ENCODE measurements at regions not wholly inside any gene's neighbourhood (a gene's known extent, or its start where the extent isn't known, plus 50 kb on each side); places are given as distances from the start of the nearest gene placed in this dataset.

- Histone ChIP-seq H3K9me3 (no peaks in the 10 kb centered on the region), H3K27ac (no peak overlapping the region), H3K27me3 (no peaks in the 10 kb centered on the region), H3K36me3 (no peaks in the 10 kb centered on the region), H3K4me3 (no peak overlapping the region), H3K4me1 (no peaks in the 10 kb centered on the region)
- intact Hi-C loops (cut with DNase I; ENCODE audit: low total_unique reads), result no loop called here
- no peak for TF ChIP-seq POLR2A (IDR thresholded peaks at IDR 0.05)
- DNase-seq, result peak in 1 of 2 donors; percentile 41
- WGBS, 5 donors, result 24 to 38% (median 28%) methylated on average over 3 of the region's 3 CpGs
Observed at GRCh38 chr7:85286446-85286845, 99.6 kb upstream of the SEMA3D start.

DNA sequence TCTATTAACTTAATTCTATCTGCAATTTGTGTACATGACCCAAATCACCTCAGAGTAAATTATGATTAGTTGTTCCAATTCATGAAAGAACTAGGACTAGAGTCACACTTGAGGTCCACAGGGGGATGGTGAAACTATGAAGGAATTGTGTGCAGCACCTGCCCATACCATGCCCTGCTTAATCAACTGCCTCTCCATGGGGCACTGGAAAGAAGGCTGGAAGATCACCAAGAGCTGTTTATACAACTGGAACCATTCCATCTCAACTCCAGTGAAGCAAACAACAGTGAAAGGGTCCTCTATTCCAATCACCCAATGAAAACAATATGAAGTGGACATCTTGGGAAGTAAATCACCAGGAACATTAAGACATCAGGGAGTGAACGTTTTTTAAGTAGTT, 98.7 kb upstream of the SEMA3D start:
- WGBS, 5 donors, result 7 to 28% (median 18%) methylated on average over 1 of the region's 1 CpG
- Histone ChIP-seq H3K4me3 (no peak overlapping the region), H3K4me1 (no peaks in the 10 kb centered on the region), H3K36me3 (no peaks in the 10 kb centered on the region), H3K9me3 (no peaks in the 10 kb centered on the region), H3K27ac (no peak overlapping the region), H3K27me3 (no peaks in the 10 kb centered on the region)
- TF ChIP-seq, protein P1, sequence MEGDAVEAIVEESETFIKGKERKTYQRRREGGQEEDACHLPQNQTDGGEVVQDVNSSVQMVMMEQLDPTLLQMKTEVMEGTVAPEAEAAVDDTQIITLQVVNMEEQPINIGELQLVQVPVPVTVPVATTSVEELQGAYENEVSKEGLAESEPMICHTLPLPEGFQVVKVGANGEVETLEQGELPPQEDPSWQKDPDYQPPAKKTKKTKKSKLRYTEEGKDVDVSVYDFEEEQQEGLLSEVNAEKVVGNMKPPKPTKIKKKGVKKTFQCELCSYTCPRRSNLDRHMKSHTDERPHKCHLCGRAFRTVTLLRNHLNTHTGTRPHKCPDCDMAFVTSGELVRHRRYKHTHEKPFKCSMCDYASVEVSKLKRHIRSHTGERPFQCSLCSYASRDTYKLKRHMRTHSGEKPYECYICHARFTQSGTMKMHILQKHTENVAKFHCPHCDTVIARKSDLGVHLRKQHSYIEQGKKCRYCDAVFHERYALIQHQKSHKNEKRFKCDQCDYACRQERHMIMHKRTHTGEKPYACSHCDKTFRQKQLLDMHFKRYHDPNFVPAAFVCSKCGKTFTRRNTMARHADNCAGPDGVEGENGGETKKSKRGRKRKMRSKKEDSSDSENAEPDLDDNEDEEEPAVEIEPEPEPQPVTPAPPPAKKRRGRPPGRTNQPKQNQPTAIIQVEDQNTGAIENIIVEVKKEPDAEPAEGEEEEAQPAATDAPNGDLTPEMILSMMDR (IDR thresholded peaks at IDR 0.05), result no peak
- TF ChIP-seq EP300 (IDR thresholded peaks at IDR 0.05), result no peak
- no peak for TF ChIP-seq POLR2A (IDR thresholded peaks at IDR 0.05)
- TF ChIP-seq POLR2AphosphoS5 (IDR thresholded peaks at IDR 0.05), result no peak
- no peak for DNase-seq
- intact Hi-C loops (cut with DNase I; ENCODE audit: low total_unique reads), result no loop called here

GRCh38 chr7:85275204-85275603, 88.3 kb upstream of the SEMA3D start:
- no peaks in the 10 kb centered on the region for H3K4me1 ChIP-seq
- H3K27me3 ChIP-seq, result no peaks in the 10 kb centered on the region
- DNase-seq, result no peak
- intact Hi-C loops (cut with DNase I; ENCODE audit: low total_unique reads), result no loop called here
- H3K27ac ChIP-seq, result no peak overlapping the region
- no peaks in the 10 kb centered on the region for H3K36me3 ChIP-seq
- TF ChIP-seq POLR2AphosphoS5 (IDR thresholded peaks at IDR 0.05) (no peak), POLR2A (IDR thresholded peaks at IDR 0.05) (no peak), EP300 (IDR thresholded peaks at IDR 0.05) (no peak)
- TF ChIP-seq, protein P1 (IDR thresholded peaks at IDR 0.05), result no peak
- H3K9me3 ChIP-seq, result no peaks in the 10 kb centered on the region
- 70 to 76% (median 74%) methylated on average over 5 of the region's 5 CpGs for WGBS, 5 donors
- H3K4me3 ChIP-seq, result no peak overlapping the region

- 52 to 85% (median 71%) methylated on average over 1 of the region's 1 CpG for WGBS, 5 donors
- TF ChIP-seq EP300 (IDR thresholded peaks at IDR 0.05) (no peak), POLR2A (IDR thresholded peaks at IDR 0.05) (no peak), POLR2AphosphoS5 (IDR thresholded peaks at IDR 0.05) (no peak)
- TF ChIP-seq, protein P1 (IDR thresholded peaks at IDR 0.05), result no peak
- Histone ChIP-seq H3K9me3 (no peaks in the 10 kb centered on the region), H3K27me3 (no peaks in the 10 kb centered on the region), H3K4me3 (no peak overlapping the region), H3K27ac (no peak overlapping the region), H3K4me1 (no peaks in the 10 kb centered on the region), H3K36me3 (no peaks in the 10 kb centered on the region)
- DNase-seq, result no peak
- intact Hi-C loops (cut with DNase I; ENCODE audit: low total_unique reads), result no loop called here
Observed at GRCh38 chr7:85274454-85274853, 87.6 kb upstream of the SEMA3D start.

DNA sequence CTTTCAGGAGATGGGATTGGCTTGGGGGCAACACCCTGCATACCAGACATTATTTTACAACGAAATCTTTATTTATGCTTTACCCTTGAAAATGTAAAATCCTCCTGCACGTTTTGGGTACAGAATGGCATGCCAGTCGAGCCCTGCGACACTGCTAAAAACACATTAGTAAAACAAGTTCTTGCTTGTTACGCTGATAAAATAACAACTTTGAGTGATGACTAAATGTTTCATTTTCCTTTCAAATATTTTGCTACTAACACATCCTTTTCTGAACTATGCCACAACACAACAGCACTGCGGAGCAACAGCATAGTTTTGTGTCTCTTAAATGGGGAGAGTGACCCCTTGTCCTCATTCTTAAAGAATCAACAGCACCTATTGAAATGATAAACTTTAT, 76.0 kb upstream of the SEMA3D start:
- no peak for DNase-seq
- WGBS, 5 donors, result 50 to 61% (median 60%) methylated on average over 6 of the region's 6 CpGs
- H3K36me3 ChIP-seq, result no peaks in the 10 kb centered on the region

More for the DNA sequence above, 76.0 kb upstream of the SEMA3D start:
- H3K27me3 ChIP-seq, result no peaks in the 10 kb centered on the region
- no peak for TF ChIP-seq POLR2A (IDR thresholded peaks at IDR 0.05)
- no peak overlapping the region for H3K27ac ChIP-seq
- H3K4me3 ChIP-seq, result no peak overlapping the region
- intact Hi-C loops (cut with DNase I; ENCODE audit: low total_unique reads), result no loop called here
- H3K9me3 ChIP-seq, result no peaks in the 10 kb centered on the region
- no peaks in the 10 kb centered on the region for H3K4me1 ChIP-seq
